Smooth muscle cell (in vitro differentiated cells): ENCODE measurements at regions not wholly inside any gene's neighbourhood (a gene's known extent, or its start where the extent isn't known, plus 50 kb on each side); places are given as distances from the start of the nearest gene placed in this dataset.

Experiments used
- DNase-seq: peaks from one replicate; lab custom pipeline; 2025; ENCODE audit not compliant: unreplicated experiment; lab: John Stamatoyannopoulos, UW
- H2AFZ ChIP-seq: fragments of 200-600 bp; sonication (generic); 2 replicates; pipeline ENCODE4 v1.6.0; 2016; ENCODE audit warnings: antibody characterized with exemption, low read depth, mild to moderate bottlenecking
- H3F3A ChIP-seq: fragments of 200-600 bp; sonication (generic); 2 replicates; pipeline ENCODE4 v1.6.0; 2017; ENCODE audit warnings: antibody characterized with exemption, low read depth
- H3K27ac ChIP-seq: fragments of 200-600 bp; sonication (generic); 2 replicates; pipeline ENCODE4 v1.5.1; 2016; ENCODE audit warnings: low read depth, mild to moderate bottlenecking
- H3K27me3 ChIP-seq: fragments of 200-600 bp; sonication (generic); 2 replicates; pipeline ENCODE4 v1.6.1; 2016; ENCODE audit warnings: low read depth, mild to moderate bottlenecking
- H3K36me3 ChIP-seq: fragments of 200-600 bp; sonication (generic); 2 replicates; pipeline ENCODE4 v1.5.1; 2016; ENCODE audit warnings: low read depth
- H3K4me1 ChIP-seq: fragments of 200-600 bp; sonication (generic); 2 replicates; pipeline ENCODE4 v1.5.1; 2016; ENCODE audit warnings: low read depth
- H3K4me2 ChIP-seq: fragments of 200-600 bp; sonication (generic); 2 replicates; pipeline ENCODE4 v1.6.0; 2016; ENCODE audit warnings: mild to moderate bottlenecking
- H3K4me3 ChIP-seq: fragments of 200-600 bp; sonication (generic); 2 replicates; pipeline ENCODE4 v1.5.1; 2016; ENCODE audit warnings: mild to moderate bottlenecking
- H3K79me2 ChIP-seq: fragments of 200-600 bp; sonication (generic); 2 replicates; pipeline ENCODE4 v1.6.0; 2016; ENCODE audit warnings: low read depth, mild to moderate bottlenecking
- H3K9ac ChIP-seq: fragments of 200-600 bp; sonication (generic); 2 replicates; pipeline ENCODE4 v1.6.0; 2016; ENCODE audit warnings: low read depth
- H3K9me3 ChIP-seq: fragments of 200-600 bp; sonication (generic); replicated peaks from 2 replicates; pipeline ENCODE4 v1.5.1; 2016; ENCODE audit warnings: low read depth
- H4K20me1 ChIP-seq: fragments of 200-600 bp; sonication (generic); 2 replicates; pipeline ENCODE4 v1.6.0; 2016; ENCODE audit warnings: low read depth
- WGBS: methylation state at CpG from one replicate; pipeline ENCODE4 v1.1.7; 2016; ENCODE audit warnings: low lambda C conversion rate; 5-methylcytosine and 5-hydroxymethylcytosine counted together
- TF ChIP-seq, protein P1 (sequence below): fragments of 200-600 bp; sonication (generic); IDR thresholded peaks from 2 replicates; pipeline ENCODE4 v1.5.1; 2017; ENCODE audit warnings: borderline replicate concordance, mild to moderate bottlenecking, antibody characterized with exemption; ENCODE audit not compliant: insufficient read depth, poor library complexity, severe bottlenecking

DNA sequence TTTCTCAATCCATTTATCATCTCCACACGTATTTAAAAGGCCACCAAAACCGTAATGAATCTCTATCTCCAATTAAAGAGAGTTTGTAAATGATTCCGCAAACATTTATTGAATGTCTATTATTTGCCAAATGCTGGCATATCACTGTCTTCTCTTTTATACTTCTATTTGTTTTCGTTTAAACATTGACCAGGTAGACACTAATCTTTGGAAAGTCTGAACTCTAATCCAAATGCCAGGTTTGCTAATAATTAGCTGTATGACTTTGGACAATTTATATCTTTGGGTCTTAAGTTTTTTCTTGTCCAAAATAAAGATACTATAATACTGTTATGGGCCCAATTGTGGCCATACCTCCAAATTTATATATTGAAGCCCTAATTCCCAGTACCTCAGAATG, 299.2 kb upstream of the TBX18 start:
- Histone ChIP-seq H3K36me3 (no peaks in the 10 kb centered on the region), H2AFZ (no peak overlapping the region), H3F3A (no peaks in the 10 kb centered on the region), H3K27ac (no peak overlapping the region), H3K9ac (no peak overlapping the region), H3K79me2 (no peaks in the 10 kb centered on the region), H3K9me3 (no peaks in the 10 kb centered on the region), H3K27me3 (no peaks in the 10 kb centered on the region), H3K4me3 (no peak overlapping the region), H3K4me2 (no peak overlapping the region), H4K20me1 (no peaks in the 10 kb centered on the region), H3K4me1 (no peaks in the 10 kb centered on the region)
- 92% methylated on average over 4 of the region's 4 CpGs for WGBS
- no peak for DNase-seq
- TF ChIP-seq, protein P1, sequence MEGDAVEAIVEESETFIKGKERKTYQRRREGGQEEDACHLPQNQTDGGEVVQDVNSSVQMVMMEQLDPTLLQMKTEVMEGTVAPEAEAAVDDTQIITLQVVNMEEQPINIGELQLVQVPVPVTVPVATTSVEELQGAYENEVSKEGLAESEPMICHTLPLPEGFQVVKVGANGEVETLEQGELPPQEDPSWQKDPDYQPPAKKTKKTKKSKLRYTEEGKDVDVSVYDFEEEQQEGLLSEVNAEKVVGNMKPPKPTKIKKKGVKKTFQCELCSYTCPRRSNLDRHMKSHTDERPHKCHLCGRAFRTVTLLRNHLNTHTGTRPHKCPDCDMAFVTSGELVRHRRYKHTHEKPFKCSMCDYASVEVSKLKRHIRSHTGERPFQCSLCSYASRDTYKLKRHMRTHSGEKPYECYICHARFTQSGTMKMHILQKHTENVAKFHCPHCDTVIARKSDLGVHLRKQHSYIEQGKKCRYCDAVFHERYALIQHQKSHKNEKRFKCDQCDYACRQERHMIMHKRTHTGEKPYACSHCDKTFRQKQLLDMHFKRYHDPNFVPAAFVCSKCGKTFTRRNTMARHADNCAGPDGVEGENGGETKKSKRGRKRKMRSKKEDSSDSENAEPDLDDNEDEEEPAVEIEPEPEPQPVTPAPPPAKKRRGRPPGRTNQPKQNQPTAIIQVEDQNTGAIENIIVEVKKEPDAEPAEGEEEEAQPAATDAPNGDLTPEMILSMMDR, result no peak

DNA sequence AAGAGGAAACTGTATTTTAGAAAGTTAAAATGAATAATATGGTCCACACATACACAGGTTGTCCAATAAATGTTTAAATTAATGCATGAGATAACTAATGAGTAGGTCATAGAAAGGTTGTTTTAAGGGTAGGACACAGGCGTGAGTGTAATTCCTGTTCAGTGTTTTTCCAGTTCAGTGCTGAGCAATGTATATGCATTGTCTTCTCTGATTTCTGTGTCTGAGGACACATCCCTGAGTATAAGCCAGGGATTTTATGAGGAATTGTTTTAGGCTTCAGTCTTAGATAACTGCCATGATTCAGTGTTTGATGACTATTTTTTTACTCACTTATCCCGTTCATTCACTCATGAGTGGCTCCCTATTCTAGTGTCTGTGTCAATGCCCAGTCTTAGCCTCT, 298.5 kb upstream of the TBX18 start:
- Histone ChIP-seq H3K9ac (no peak overlapping the region), H3K36me3 (no peaks in the 10 kb centered on the region), H3K27ac (no peak overlapping the region), H3K27me3 (no peaks in the 10 kb centered on the region), H4K20me1 (no peaks in the 10 kb centered on the region), H3K4me2 (no peak overlapping the region), H3K4me3 (no peak overlapping the region), H3F3A (no peaks in the 10 kb centered on the region), H3K9me3 (no peaks in the 10 kb centered on the region), H2AFZ (no peak overlapping the region), H3K4me1 (no peaks in the 10 kb centered on the region), H3K79me2 (no peaks in the 10 kb centered on the region)
- 69% methylated on average over 2 of the region's 2 CpGs for WGBS
- DNase-seq, result no peak
- TF ChIP-seq, protein P1, result no peak

DNA sequence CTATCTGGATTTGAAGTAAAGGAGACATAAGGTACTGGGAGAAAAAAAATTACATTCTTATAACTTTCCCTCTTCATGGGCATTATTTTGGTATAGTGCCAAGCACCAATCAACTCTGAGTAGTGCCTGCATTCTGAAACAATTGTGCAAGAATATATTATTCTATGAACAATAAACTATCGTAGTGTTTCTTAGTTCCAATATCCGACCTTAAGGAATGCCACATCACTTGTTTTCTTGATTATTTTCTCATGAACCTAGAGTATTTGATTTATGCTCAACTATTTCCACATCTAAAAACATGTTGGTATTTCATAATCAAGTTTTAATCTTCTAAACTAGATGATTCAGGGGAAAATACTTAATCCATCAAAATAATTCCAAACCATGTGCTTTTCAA, 294.4 kb upstream of the TBX18 start:
- Histone ChIP-seq H3K4me3 (no peak overlapping the region), H3K27ac (no peak overlapping the region), H3K9ac (no peak overlapping the region), H3F3A (no peaks in the 10 kb centered on the region), H3K27me3 (no peaks in the 10 kb centered on the region), H4K20me1 (no peaks in the 10 kb centered on the region), H2AFZ (no peak overlapping the region), H3K4me1 (no peaks in the 10 kb centered on the region), H3K4me2 (no peak overlapping the region), H3K79me2 (no peaks in the 10 kb centered on the region), H3K9me3 (no peaks in the 10 kb centered on the region), H3K36me3 (no peaks in the 10 kb centered on the region)
- no peak for DNase-seq
- WGBS, result 89% methylated on average over 2 of the region's 2 CpGs
- TF ChIP-seq, protein P1, result no peak

DNA sequence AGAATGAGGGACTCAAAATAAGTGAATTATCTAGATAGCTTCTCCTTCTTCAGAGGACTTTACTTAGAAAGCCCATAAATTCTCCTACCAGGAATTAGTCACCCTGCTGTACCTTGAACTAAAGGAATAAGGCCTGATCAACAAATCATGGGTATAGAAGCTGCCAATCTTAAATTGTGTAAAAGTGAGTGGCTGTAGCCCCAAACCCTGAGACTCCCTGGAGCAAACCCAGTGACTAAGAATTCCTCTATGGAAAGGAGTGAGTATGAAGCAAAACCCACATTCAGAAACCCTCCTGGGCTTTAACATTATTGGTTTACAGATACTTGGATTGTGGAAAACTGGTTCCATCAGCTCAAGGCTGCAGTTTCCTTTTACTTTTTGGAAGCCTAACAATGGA, 285.8 kb upstream of the TBX18 start:
- Histone ChIP-seq H3K4me2 (no peak overlapping the region), H3K27ac (no peak overlapping the region)

More for the DNA sequence above, 285.8 kb upstream of the TBX18 start:
- no peaks in the 10 kb centered on the region for H4K20me1 ChIP-seq
- H3K4me3 ChIP-seq, result no peak overlapping the region
- no peak for DNase-seq
- H2AFZ ChIP-seq, result no peak overlapping the region
- no peaks in the 10 kb centered on the region for H3K4me1 ChIP-seq
- no peak overlapping the region for H3K9ac ChIP-seq
- no peaks in the 10 kb centered on the region for H3K9me3 ChIP-seq
- H3K36me3 ChIP-seq, result no peaks in the 10 kb centered on the region
- TF ChIP-seq, protein P1, result no peak
- H3K79me2 ChIP-seq, result no peaks in the 10 kb centered on the region
- no peaks in the 10 kb centered on the region for H3K27me3 ChIP-seq
- no peaks in the 10 kb centered on the region for H3F3A ChIP-seq
